Stomach (tissue), 4 donors: ENCODE measurements at regions not wholly inside any gene's neighbourhood (a gene's known extent, or its start where the extent isn't known, plus 50 kb on each side); places are given as distances from the start of the nearest gene placed in this dataset.

Source experiments
- small RNA-seq, 4 donors: library from RNA; depleted of rRNA; stranded (forward); fragments of <200 nt; gene quantifications; one replicate each; pipeline ENCODE3, GENCODE V24; 2016

Small RNA genes in the stretch of these regions (small RNA-seq; reads per million reads assigned to genes)
- gene RNU6-1270P: 0 reads per million in 4 donors
